Transverse colon (tissue), 3 donors: ENCODE measurements at regions not wholly inside any gene's neighbourhood (a gene's known extent, or its start where the extent isn't known, plus 50 kb on each side); places are given as distances from the start of the nearest gene placed in this dataset.

Experiments
- POLR2A ChIP-seq: fragments of 450-650 bp; IDR thresholded peaks from one replicate; pipeline ENCODE4 v1.6.1; 2016; ENCODE audit warnings: antibody characterized with exemption, mild to moderate bottlenecking, moderate library complexity
- TF ChIP-seq, protein P1 (sequence below), 5 experiments: fragments of 200-600 bp in 3 of 5; fragments of 450-650 bp in 2 of 5; sonication (generic) in 3 of 5; IDR thresholded peaks; 1 replicate in 2 of 5; 2 replicates in 3 of 5; pipeline ENCODE4 v1.5.1; 2016 to 2017; ENCODE audit warnings: antibody characterized with exemption in 5 of 5, inconsistent platforms in 3 of 5, mild to moderate bottlenecking in 2 of 5, moderate library complexity in 1 of 5

DNA sequence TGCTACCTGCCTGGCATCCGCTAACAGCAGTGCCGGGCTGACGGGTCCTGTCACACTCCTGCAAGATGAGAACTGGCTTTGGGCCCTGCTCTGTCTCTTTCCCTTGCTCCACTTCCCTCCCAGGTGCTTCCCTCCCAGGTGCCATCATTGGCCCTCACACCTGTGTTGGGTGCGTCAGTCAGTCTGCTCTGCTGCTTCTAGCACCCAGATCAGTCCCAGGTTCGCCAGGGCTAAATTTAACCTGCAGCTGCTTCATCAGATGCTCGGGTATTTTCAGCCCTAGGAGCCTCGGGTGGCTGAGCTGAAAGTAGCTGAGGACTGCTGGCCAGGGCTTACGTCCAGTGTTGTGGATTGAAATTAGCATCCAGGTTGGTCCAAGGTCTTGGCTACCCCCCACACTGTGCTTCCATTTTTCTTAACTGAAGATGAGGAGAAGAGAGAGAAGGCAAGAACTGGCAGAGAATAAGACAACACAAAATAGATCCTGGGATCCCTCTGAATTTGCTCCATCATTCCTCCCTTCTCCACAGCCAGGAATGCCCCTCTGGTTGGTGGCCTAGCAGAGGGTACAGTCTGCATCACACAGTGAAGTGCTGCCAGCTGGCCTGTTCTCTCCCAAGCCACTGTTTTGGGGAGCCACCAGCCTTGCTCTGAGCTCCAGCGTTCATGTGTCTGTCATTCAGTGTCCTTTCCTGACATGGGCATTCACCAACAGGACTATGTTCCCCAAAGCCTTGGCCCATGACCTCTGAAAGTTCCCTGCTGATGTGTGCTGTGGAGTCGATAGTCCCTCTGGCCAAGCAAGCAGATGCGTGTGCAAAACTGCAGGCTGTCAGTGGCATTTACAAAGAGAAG, 65.9 kb upstream of the SYPL1 start:
- TF ChIP-seq, protein P1, sequence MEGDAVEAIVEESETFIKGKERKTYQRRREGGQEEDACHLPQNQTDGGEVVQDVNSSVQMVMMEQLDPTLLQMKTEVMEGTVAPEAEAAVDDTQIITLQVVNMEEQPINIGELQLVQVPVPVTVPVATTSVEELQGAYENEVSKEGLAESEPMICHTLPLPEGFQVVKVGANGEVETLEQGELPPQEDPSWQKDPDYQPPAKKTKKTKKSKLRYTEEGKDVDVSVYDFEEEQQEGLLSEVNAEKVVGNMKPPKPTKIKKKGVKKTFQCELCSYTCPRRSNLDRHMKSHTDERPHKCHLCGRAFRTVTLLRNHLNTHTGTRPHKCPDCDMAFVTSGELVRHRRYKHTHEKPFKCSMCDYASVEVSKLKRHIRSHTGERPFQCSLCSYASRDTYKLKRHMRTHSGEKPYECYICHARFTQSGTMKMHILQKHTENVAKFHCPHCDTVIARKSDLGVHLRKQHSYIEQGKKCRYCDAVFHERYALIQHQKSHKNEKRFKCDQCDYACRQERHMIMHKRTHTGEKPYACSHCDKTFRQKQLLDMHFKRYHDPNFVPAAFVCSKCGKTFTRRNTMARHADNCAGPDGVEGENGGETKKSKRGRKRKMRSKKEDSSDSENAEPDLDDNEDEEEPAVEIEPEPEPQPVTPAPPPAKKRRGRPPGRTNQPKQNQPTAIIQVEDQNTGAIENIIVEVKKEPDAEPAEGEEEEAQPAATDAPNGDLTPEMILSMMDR (IDR thresholded peaks at IDR 0.05), result no peak
- TF ChIP-seq POLR2A, result no peak
